ENCODE measurements at regions not wholly inside any gene's neighbourhood (a gene's known extent, or its start where the extent isn't known, plus 50 kb on each side); places are given as distances from the start of the nearest gene placed in this dataset.

- ChIA-PET POLR2A (no interaction called here), CTCF (interaction anchor here (0.6 to 1.0 kb wide), 2 partner anchors 51 to 337 kb away, joined by 3 read pairs; no protein-coding TSS in a partner anchor)
- no peak for DNase-seq (ENCODE audit: low read depth, low spot score)
- no peak for TF ChIP-seq CTCF (IDR thresholded peaks at IDR 0.05; ENCODE audit: insufficient read depth, low read length, missing control alignments)
- H3K4me3 ChIP-seq (ENCODE audit: low read depth, low read length): no peak overlapping the region
Measured at GRCh38 chr12:116478243-116478773, 80.9 kb upstream of the MAP1LC3B2 start.

- ChIA-PET POLR2A (no interaction called here), CTCF (interaction anchor here (0.6 kb wide), 1 partner anchor 8 kb away, joined by 3 read pairs; no protein-coding TSS in a partner anchor)
- H3K4me3 ChIP-seq (ENCODE audit: low read depth, low read length): no peak overlapping the region
- no peak for DNase-seq (ENCODE audit: low read depth, low spot score)
- TF ChIP-seq CTCF (IDR thresholded peaks at IDR 0.05; ENCODE audit: insufficient read depth, low read length, missing control alignments): no peak
Measured at GRCh38 chr12:116480210-116480810, 78.9 kb upstream of the MAP1LC3B2 start.

- H3K4me3 ChIP-seq (ENCODE audit: low read depth, low read length): no peak overlapping the region
- ChIA-PET POLR2A (no interaction called here), CTCF (no interaction called here)
- no peak for DNase-seq (ENCODE audit: low read depth, low spot score)
- no peak for TF ChIP-seq CTCF (IDR thresholded peaks at IDR 0.05; ENCODE audit: insufficient read depth, low read length, missing control alignments)
Measured at GRCh38 chr12:116481726-116482125, 77.5 kb upstream of the MAP1LC3B2 start.

GRCh38 chr12:116482179-116482578 is 77.0 kb upstream of the MAP1LC3B2 start:
- POLR2A ChIA-PET: no interaction called here

GRCh38 chr12:116482859-116483258 is 76.3 kb upstream of the MAP1LC3B2 start:
- no peak for TF ChIP-seq CTCF (IDR thresholded peaks at IDR 0.05; ENCODE audit: insufficient read depth, low read length, missing control alignments)
- CTCF ChIA-PET: interaction anchor here (0.8 kb wide), 1 partner anchor 26 kb away, joined by 3 read pairs; no protein-coding TSS in a partner anchor
- POLR2A ChIA-PET: no interaction called here
- no peak overlapping the region for H3K4me3 ChIP-seq (ENCODE audit: low read depth, low read length)
- DNase-seq (ENCODE audit: low read depth, low spot score): no peak

More at GRCh38 chr12:116482179-116482578, 77.0 kb upstream of the MAP1LC3B2 start:
- CTCF ChIA-PET: no interaction called here
- no peak for TF ChIP-seq CTCF (IDR thresholded peaks at IDR 0.05; ENCODE audit: insufficient read depth, low read length, missing control alignments)
- H3K4me3 ChIP-seq (ENCODE audit: low read depth, low read length): no peak overlapping the region
- DNase-seq (ENCODE audit: low read depth, low spot score): no peak

- POLR2A ChIA-PET: no interaction called here
Measured at GRCh38 chr12:116483959-116484750, 75.0 kb upstream of the MAP1LC3B2 start.

More at GRCh38 chr12:116483959-116484750, 75.0 kb upstream of the MAP1LC3B2 start:
- no peak overlapping the region for H3K4me3 ChIP-seq (ENCODE audit: low read depth, low read length)
- TF ChIP-seq CTCF (IDR thresholded peaks at IDR 0.05; ENCODE audit: insufficient read depth, low read length, missing control alignments): no peak
- no peak for DNase-seq (ENCODE audit: low read depth, low spot score)
- CTCF ChIA-PET: no interaction called here

Measured in AG04449 (cell line).